ENCODE measurements at regions not wholly inside any gene's neighbourhood (a gene's known extent, or its start where the extent isn't known, plus 50 kb on each side); places are given as distances from the start of the nearest gene placed in this dataset.

DNA sequence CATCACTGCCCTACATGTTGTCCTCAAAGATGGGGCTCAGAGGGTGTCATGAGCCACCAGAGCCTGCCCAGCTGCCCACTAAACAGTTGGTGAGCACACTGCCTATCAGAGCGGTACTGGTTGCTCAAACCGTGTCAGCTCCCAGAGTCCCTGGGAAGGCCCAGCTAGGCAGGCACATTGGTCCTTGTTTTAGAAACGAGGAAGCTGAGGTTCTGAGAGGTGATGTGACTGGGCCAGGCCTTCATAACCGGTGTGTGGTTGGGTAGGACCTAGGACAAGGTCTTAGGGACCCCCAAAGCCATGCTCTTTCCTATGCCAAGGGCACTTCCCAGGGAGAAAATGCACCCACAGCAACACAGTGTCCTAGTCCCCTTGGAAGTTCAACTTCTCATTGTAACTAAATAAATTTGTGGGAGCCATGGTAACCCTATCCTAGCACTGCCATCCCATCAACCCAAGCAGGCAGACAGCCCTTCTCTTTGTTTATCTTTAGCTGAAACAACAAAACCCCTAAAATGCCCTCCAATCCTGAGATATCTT is 174.7 kb upstream of the PDE1C start:
- Mint-ChIP-seq H3K36me3 (no peaks in the 10 kb centered on the region), H3K9me3 (no peaks in the 10 kb centered on the region), H3K27me3 (peaks cover 0 to 1% of the 10 kb centered on the region in 2 donors), H3K4me1 (no peaks in the 10 kb centered on the region), H3K27ac (no peak overlapping the region), H3K4me3 (no peak overlapping the region)
- Histone ChIP-seq H3K36me3 (ENCODE audit: insufficient read depth, low read length) (no peaks in the 10 kb centered on the region), H3K4me3 (ENCODE audit: low read length in 2 of 2) (no peak overlapping the region), H3K4me1 (ENCODE audit: insufficient read depth, low read length) (no peaks in the 10 kb centered on the region), H3K27ac (ENCODE audit: low read depth, low read length) (no peak overlapping the region), H3K27me3 (ENCODE audit: insufficient read depth, low read length) (no peaks in the 10 kb centered on the region), H3K9me3 (ENCODE audit: control insufficient read depth in 1 of 2, low read length in 2 of 2) (no peaks in the 10 kb centered on the region)
- intact Hi-C loops (cut with micrococcal nuclease): no loop called here
- no peak for DNase-seq
- ChIA-PET CTCF (ENCODE audit: partially characterized antibody) (no interaction called here), POLR2A (ENCODE audit: partially characterized antibody) (no interaction called here)

DNA sequence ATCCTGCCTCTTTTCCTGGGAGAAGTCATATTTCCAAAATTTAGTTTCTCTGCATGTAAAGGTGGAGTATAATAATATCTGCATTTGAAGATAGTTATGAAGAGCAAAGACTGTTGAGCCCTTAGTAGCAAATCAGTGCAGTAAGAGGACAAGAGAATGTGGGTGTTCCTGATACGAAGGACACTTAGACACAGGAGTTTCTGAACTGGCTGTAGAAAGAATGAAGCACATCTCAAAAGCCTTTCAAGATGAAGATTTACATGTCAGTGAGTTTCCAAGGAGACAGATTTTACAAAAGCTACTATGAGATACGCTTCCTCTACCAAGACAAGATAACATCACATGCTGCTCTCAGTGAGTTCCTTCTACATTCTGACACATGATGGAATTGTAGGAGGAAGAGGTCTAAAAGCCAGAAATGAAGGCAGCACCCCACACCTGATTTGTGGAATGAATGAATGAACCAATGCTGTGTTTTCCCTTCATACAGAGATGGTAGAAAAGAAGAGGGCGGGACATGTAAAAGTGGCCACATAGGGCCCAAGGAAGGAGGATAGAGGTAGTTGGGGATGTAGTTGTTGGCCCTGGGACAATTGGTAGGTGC is 173.6 kb upstream of the PDE1C start:
- intact Hi-C loops (cut with micrococcal nuclease): no loop called here
- H3K27me3 Mint-ChIP-seq: peaks cover 0 to 1% of the 10 kb centered on the region in 2 donors
- Histone ChIP-seq H3K36me3 (ENCODE audit: insufficient read depth, low read length) (no peaks in the 10 kb centered on the region), H3K27ac (ENCODE audit: low read depth, low read length) (no peak overlapping the region), H3K4me3 (ENCODE audit: low read length in 2 of 2) (no peak overlapping the region), H3K27me3 (ENCODE audit: insufficient read depth, low read length) (no peaks in the 10 kb centered on the region), H3K9me3 (ENCODE audit: control insufficient read depth in 1 of 2, low read length in 2 of 2) (no peaks in the 10 kb centered on the region), H3K4me1 (ENCODE audit: insufficient read depth, low read length) (no peaks in the 10 kb centered on the region)
- ChIA-PET POLR2A (ENCODE audit: partially characterized antibody) (no interaction called here), CTCF (ENCODE audit: partially characterized antibody) (no interaction called here)
- no peaks in the 10 kb centered on the region for H3K9me3 Mint-ChIP-seq
- no peaks in the 10 kb centered on the region for H3K4me1 Mint-ChIP-seq
- no peaks in the 10 kb centered on the region for H3K36me3 Mint-ChIP-seq
- no peak for DNase-seq
- H3K27ac Mint-ChIP-seq: no peak overlapping the region
- no peak overlapping the region for H3K4me3 Mint-ChIP-seq

GRCh38 chr7:32242436-32242835 is 172.2 kb upstream of the PDE1C start:
- no peaks in the 10 kb centered on the region for H3K4me1 Mint-ChIP-seq
- no peak overlapping the region for H3K4me3 Mint-ChIP-seq
- H3K27me3 Mint-ChIP-seq: peaks cover 0 to 1% of the 10 kb centered on the region in 2 donors
- ChIA-PET POLR2A (ENCODE audit: partially characterized antibody) (no interaction called here), CTCF (ENCODE audit: partially characterized antibody) (no interaction called here)
- no peaks in the 10 kb centered on the region for H3K27me3 ChIP-seq (ENCODE audit: insufficient read depth, low read length)
- H3K9me3 Mint-ChIP-seq: no peaks in the 10 kb centered on the region
- no peak overlapping the region for H3K27ac Mint-ChIP-seq
- DNase-seq: no peak
- no peak overlapping the region for H3K27ac ChIP-seq (ENCODE audit: low read depth, low read length)
- no peaks in the 10 kb centered on the region for H3K4me1 ChIP-seq (ENCODE audit: insufficient read depth, low read length)
- H3K9me3 ChIP-seq (ENCODE audit: control insufficient read depth in 1 of 2, low read length in 2 of 2): no peaks in the 10 kb centered on the region
- no peaks in the 10 kb centered on the region for H3K36me3 Mint-ChIP-seq
- no peaks in the 10 kb centered on the region for H3K36me3 ChIP-seq (ENCODE audit: insufficient read depth, low read length)
- intact Hi-C loops (cut with micrococcal nuclease): no loop called here
- H3K4me3 ChIP-seq (ENCODE audit: low read length in 2 of 2): no peak overlapping the region

- Mint-ChIP-seq H3K27ac (no peak overlapping the region), H3K4me3 (no peak overlapping the region), H3K36me3 (no peaks in the 10 kb centered on the region), H3K9me3 (no peaks in the 10 kb centered on the region), H3K27me3 (peaks cover 0 to 1% of the 10 kb centered on the region in 2 donors), H3K4me1 (no peaks in the 10 kb centered on the region)
- no peaks in the 10 kb centered on the region for H3K36me3 ChIP-seq (ENCODE audit: insufficient read depth, low read length)
- H3K27me3 ChIP-seq (ENCODE audit: insufficient read depth, low read length): no peaks in the 10 kb centered on the region
- CTCF ChIA-PET (ENCODE audit: partially characterized antibody): no interaction called here
- H3K4me3 ChIP-seq (ENCODE audit: low read length in 2 of 2): no peak overlapping the region
- intact Hi-C loops (cut with micrococcal nuclease): no loop called here
- DNase-seq: no peak
- H3K27ac ChIP-seq (ENCODE audit: low read depth, low read length): no peak overlapping the region
- POLR2A ChIA-PET (ENCODE audit: partially characterized antibody): no interaction called here
- H3K9me3 ChIP-seq (ENCODE audit: control insufficient read depth in 1 of 2, low read length in 2 of 2): no peaks in the 10 kb centered on the region
- H3K4me1 ChIP-seq (ENCODE audit: insufficient read depth, low read length): no peaks in the 10 kb centered on the region
These were observed 171.4 kb upstream of the PDE1C start for GRCh38 chr7:32241636-32242035.

- no peaks in the 10 kb centered on the region for H3K4me1 Mint-ChIP-seq
- no peak for DNase-seq
- H3K36me3 Mint-ChIP-seq: no peaks in the 10 kb centered on the region
- H3K27me3 Mint-ChIP-seq: no peaks in the 10 kb centered on the region
- Histone ChIP-seq H3K4me1 (ENCODE audit: insufficient read depth, low read length) (no peaks in the 10 kb centered on the region), H3K4me3 (ENCODE audit: low read length in 2 of 2) (no peak overlapping the region), H3K36me3 (ENCODE audit: insufficient read depth, low read length) (no peaks in the 10 kb centered on the region), H3K9me3 (ENCODE audit: control insufficient read depth in 1 of 2, low read length in 2 of 2) (no peaks in the 10 kb centered on the region), H3K27me3 (ENCODE audit: insufficient read depth, low read length) (no peaks in the 10 kb centered on the region), H3K27ac (ENCODE audit: low read depth, low read length) (no peak overlapping the region)
- POLR2A ChIA-PET (ENCODE audit: partially characterized antibody): no interaction called here
- peaks cover 0 to 10% (median 5%) of the 10 kb centered on the region in 8 donors for H3K9me3 Mint-ChIP-seq
- intact Hi-C loops (cut with micrococcal nuclease): no loop called here
- CTCF ChIA-PET (ENCODE audit: partially characterized antibody): no interaction called here
- H3K27ac Mint-ChIP-seq: no peak overlapping the region
- no peak overlapping the region for H3K4me3 Mint-ChIP-seq
These were observed 169.6 kb upstream of the PDE1C start for GRCh38 chr7:32239764-32240163.

GRCh38 chr7:32228601-32229000 is 158.4 kb upstream of the PDE1C start:
- Histone ChIP-seq H3K4me1 (ENCODE audit: insufficient read depth, low read length) (no peaks in the 10 kb centered on the region), H3K9me3 (ENCODE audit: control insufficient read depth in 1 of 2, low read length in 2 of 2) (no peaks in the 10 kb centered on the region), H3K4me3 (ENCODE audit: low read length in 2 of 2) (no peak overlapping the region), H3K27me3 (ENCODE audit: insufficient read depth, low read length) (no peaks in the 10 kb centered on the region), H3K27ac (ENCODE audit: low read depth, low read length) (no peak overlapping the region), H3K36me3 (ENCODE audit: insufficient read depth, low read length) (no peaks in the 10 kb centered on the region)
- ChIA-PET POLR2A (ENCODE audit: partially characterized antibody) (no interaction called here), CTCF (ENCODE audit: partially characterized antibody) (no interaction called here)
- Mint-ChIP-seq H3K9me3 (peaks cover 0 to 8% (median 3%) of the 10 kb centered on the region in 8 donors), H3K27ac (no peak overlapping the region), H3K27me3 (no peaks in the 10 kb centered on the region), H3K36me3 (no peaks in the 10 kb centered on the region), H3K4me1 (no peaks in the 10 kb centered on the region), H3K4me3 (no peak overlapping the region)
- DNase-seq: no peak
- intact Hi-C loops (cut with micrococcal nuclease): no loop called here

- Histone ChIP-seq H3K27ac (ENCODE audit: low read depth, low read length) (no peak overlapping the region), H3K27me3 (ENCODE audit: insufficient read depth, low read length) (no peaks in the 10 kb centered on the region), H3K9me3 (ENCODE audit: control insufficient read depth in 1 of 2, low read length in 2 of 2) (no peaks in the 10 kb centered on the region), H3K4me3 (ENCODE audit: low read length in 2 of 2) (no peak overlapping the region), H3K4me1 (ENCODE audit: insufficient read depth, low read length) (no peaks in the 10 kb centered on the region), H3K36me3 (ENCODE audit: insufficient read depth, low read length) (no peaks in the 10 kb centered on the region)
- Mint-ChIP-seq H3K9me3 (peaks cover 0 to 5% (median 2%) of the 10 kb centered on the region in 8 donors), H3K27me3 (no peaks in the 10 kb centered on the region), H3K27ac (no peak overlapping the region), H3K4me3 (no peak overlapping the region), H3K36me3 (no peaks in the 10 kb centered on the region), H3K4me1 (no peaks in the 10 kb centered on the region)
- CTCF ChIA-PET (ENCODE audit: partially characterized antibody): no interaction called here
- no peak for DNase-seq
- POLR2A ChIA-PET (ENCODE audit: partially characterized antibody): no interaction called here
- intact Hi-C loops (cut with micrococcal nuclease): no loop called here
These were observed 157.5 kb upstream of the PDE1C start for GRCh38 chr7:32227746-32228145.

DNA sequence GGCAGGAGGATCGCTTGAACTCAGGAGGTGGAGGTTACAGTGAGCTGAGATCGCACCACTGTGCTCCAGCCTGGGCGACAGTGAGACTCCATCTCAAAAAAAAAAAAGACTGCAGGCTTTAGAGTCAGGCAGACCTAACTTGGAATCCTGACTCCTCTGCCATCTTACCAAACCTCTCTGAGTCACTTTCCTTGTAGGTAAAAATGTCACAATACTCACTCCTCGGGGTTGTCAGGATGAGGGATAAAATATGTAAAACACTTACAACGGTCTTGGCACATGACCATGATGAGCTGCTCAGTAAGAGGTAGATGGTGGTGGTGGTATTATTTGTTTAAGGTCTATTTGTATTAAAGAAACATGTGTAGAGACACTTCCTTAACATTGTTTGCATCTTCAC is 154.1 kb upstream of the PDE1C start:
- Histone ChIP-seq H3K4me3 (ENCODE audit: low read length in 2 of 2) (no peak overlapping the region), H3K4me1 (ENCODE audit: insufficient read depth, low read length) (no peaks in the 10 kb centered on the region), H3K9me3 (ENCODE audit: control insufficient read depth in 1 of 2, low read length in 2 of 2) (no peaks in the 10 kb centered on the region), H3K27ac (ENCODE audit: low read depth, low read length) (no peak overlapping the region), H3K27me3 (ENCODE audit: insufficient read depth, low read length) (no peaks in the 10 kb centered on the region), H3K36me3 (ENCODE audit: insufficient read depth, low read length) (no peaks in the 10 kb centered on the region)
- CTCF ChIA-PET (ENCODE audit: partially characterized antibody): interaction anchor here (4.3 kb wide), 1 partner anchor 14 kb away, joined by 24 read pairs; no protein-coding TSS in a partner anchor
- H3K9me3 Mint-ChIP-seq: peaks cover 0 to 5% (median under 1%) of the 10 kb centered on the region in 8 donors
- no peak overlapping the region for H3K4me3 Mint-ChIP-seq
- POLR2A ChIA-PET (ENCODE audit: partially characterized antibody): no interaction called here
- H3K36me3 Mint-ChIP-seq: no peaks in the 10 kb centered on the region
- peaks cover 0 to 1% of the 10 kb centered on the region in 2 donors for H3K27me3 Mint-ChIP-seq
- H3K27ac Mint-ChIP-seq: no peak overlapping the region
- intact Hi-C loops (cut with micrococcal nuclease): no loop called here
- H3K4me1 Mint-ChIP-seq: no peaks in the 10 kb centered on the region
- no peak for DNase-seq
